HG03354 (cell line): ENCODE measurements at regions not wholly inside any gene's neighbourhood (a gene's known extent, or its start where the extent isn't known, plus 50 kb on each side); places are given as distances from the start of the nearest gene placed in this dataset.
"Not testable (repeated sequence)": the region's sequence is repeated elsewhere in the genome, so short reads cannot be mapped to it uniquely, and the experiment has no call there.

Experiments used
- ATAC-seq: cut with Tn5 transposase; IDR thresholded peaks from one replicate; pipeline ENCODE4 v1.9.1; 2021; ENCODE audit warnings: mild to moderate bottlenecking; ENCODE audit not compliant: unreplicated experiment, poor library complexity, severe bottlenecking

GRCh38 chr7:119010635-119011034 lies 786.1 kb downstream of the ANKRD7 start:
- ATAC-seq: no peak

GRCh38 chr7:119026391-119026790 lies 801.9 kb downstream of the ANKRD7 start:
- no peak for ATAC-seq

GRCh38 chr7:119028736-119029135 lies 804.2 kb downstream of the ANKRD7 start:
- no peak for ATAC-seq

- ATAC-seq: not testable (repeated sequence)
These were observed 807.6 kb downstream of the ANKRD7 start for GRCh38 chr7:119032136-119032535.

- no peak for ATAC-seq
These were observed 809.1 kb downstream of the ANKRD7 start for GRCh38 chr7:119033641-119034040.

GRCh38 chr7:119037941-119038340 lies 813.4 kb downstream of the ANKRD7 start:
- no peak for ATAC-seq

- ATAC-seq: no peak
These were observed 821.6 kb downstream of the ANKRD7 start for GRCh38 chr7:119046068-119046467.

- ATAC-seq: no peak
These were observed 841.5 kb downstream of the ANKRD7 start for GRCh38 chr7:119065966-119066365.

- ATAC-seq: no peak
These were observed 861.5 kb downstream of the ANKRD7 start for GRCh38 chr7:119086026-119086425.

- no peak for ATAC-seq
These were observed 866.3 kb downstream of the ANKRD7 start for GRCh38 chr7:119090851-119091250.

GRCh38 chr7:119096683-119097082 lies 872.2 kb downstream of the ANKRD7 start:
- ATAC-seq: no peak

GRCh38 chr7:119100611-119101258 lies 876.2 kb downstream of the ANKRD7 start:
- not testable (repeated sequence) for ATAC-seq

GRCh38 chr7:119102291-119102690 lies 877.8 kb downstream of the ANKRD7 start:
- ATAC-seq: no peak

GRCh38 chr7:119105381-119105780 lies 880.9 kb downstream of the ANKRD7 start:
- ATAC-seq: no peak

GRCh38 chr7:119123326-119123725 lies 898.8 kb downstream of the ANKRD7 start:
- no peak for ATAC-seq

- no peak for ATAC-seq
These were observed 903.2 kb downstream of the ANKRD7 start for GRCh38 chr7:119127706-119128105.

- no peak for ATAC-seq
These were observed 907.9 kb downstream of the ANKRD7 start for GRCh38 chr7:119132436-119132835.

- no peak for ATAC-seq
These were observed 942.9 kb downstream of the ANKRD7 start for GRCh38 chr7:119167431-119167830.

- no peak for ATAC-seq
These were observed 947.5 kb downstream of the ANKRD7 start for GRCh38 chr7:119172043-119172442.

GRCh38 chr7:119175911-119176627 lies 951.6 kb downstream of the ANKRD7 start:
- ATAC-seq: peak; percentile 79

GRCh38 chr7:119177863-119178262 lies 953.4 kb downstream of the ANKRD7 start:
- no peak for ATAC-seq
